ENCODE measurements at regions not wholly inside any gene's neighbourhood (a gene's known extent, or its start where the extent isn't known, plus 50 kb on each side); places are given as distances from the start of the nearest gene placed in this dataset.

DNA sequence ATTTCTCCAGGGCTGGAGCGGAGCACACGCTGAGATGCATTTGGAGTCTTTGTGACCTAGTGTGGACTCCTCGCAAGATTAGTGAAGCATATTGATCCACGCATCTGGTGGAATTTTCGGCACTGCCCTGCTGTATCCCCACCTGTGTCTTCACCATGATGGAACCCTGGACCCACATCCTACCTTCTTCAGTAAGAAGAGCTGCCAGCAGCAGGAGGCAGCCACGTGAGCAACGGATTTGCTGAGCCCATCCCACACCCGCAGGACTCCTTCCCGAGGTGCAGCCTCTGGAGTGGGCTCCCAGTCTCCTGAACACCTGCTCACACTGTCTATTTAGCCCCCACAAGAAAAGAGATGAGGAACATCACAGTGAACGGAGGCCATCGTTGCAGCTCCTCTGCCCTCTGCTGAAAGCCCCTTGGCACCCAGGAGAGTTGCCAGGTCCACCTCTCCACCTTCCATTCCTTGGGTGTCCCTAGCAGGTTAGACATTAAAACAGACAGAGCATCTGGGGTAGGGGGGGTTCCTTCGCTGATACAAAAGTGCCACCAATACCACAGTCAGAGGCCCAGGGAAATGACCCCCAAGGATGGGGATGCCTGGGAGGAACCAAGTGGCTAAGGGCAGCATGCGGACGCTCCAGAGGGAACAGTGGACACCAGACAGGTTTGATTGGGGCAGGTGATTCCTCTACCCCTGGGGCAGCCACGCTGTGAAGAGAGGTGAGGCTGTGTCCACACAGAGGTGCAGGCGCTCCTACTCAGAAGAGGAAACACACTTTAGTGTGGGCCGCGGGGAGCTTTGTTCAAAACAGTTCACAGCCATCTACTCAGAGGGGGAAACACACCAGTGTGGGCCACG lies 302.8 kb upstream of the SALL3 start:
- no peak for DNase-seq
- Histone ChIP-seq H3K9me3 (no peaks in the 10 kb centered on the region), H3K27me3 (no peaks in the 10 kb centered on the region), H3K27ac (no peak overlapping the region), H3K4me1 (no peaks in the 10 kb centered on the region), H3K36me3 (no peaks in the 10 kb centered on the region), H3K4me3 (no peak overlapping the region)
- TF ChIP-seq, protein P1, sequence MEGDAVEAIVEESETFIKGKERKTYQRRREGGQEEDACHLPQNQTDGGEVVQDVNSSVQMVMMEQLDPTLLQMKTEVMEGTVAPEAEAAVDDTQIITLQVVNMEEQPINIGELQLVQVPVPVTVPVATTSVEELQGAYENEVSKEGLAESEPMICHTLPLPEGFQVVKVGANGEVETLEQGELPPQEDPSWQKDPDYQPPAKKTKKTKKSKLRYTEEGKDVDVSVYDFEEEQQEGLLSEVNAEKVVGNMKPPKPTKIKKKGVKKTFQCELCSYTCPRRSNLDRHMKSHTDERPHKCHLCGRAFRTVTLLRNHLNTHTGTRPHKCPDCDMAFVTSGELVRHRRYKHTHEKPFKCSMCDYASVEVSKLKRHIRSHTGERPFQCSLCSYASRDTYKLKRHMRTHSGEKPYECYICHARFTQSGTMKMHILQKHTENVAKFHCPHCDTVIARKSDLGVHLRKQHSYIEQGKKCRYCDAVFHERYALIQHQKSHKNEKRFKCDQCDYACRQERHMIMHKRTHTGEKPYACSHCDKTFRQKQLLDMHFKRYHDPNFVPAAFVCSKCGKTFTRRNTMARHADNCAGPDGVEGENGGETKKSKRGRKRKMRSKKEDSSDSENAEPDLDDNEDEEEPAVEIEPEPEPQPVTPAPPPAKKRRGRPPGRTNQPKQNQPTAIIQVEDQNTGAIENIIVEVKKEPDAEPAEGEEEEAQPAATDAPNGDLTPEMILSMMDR (IDR thresholded peaks at IDR 0.05) = no peak
- intact Hi-C loops (cut with DNase I; ENCODE audit: low total_unique reads) = no loop called here

DNA sequence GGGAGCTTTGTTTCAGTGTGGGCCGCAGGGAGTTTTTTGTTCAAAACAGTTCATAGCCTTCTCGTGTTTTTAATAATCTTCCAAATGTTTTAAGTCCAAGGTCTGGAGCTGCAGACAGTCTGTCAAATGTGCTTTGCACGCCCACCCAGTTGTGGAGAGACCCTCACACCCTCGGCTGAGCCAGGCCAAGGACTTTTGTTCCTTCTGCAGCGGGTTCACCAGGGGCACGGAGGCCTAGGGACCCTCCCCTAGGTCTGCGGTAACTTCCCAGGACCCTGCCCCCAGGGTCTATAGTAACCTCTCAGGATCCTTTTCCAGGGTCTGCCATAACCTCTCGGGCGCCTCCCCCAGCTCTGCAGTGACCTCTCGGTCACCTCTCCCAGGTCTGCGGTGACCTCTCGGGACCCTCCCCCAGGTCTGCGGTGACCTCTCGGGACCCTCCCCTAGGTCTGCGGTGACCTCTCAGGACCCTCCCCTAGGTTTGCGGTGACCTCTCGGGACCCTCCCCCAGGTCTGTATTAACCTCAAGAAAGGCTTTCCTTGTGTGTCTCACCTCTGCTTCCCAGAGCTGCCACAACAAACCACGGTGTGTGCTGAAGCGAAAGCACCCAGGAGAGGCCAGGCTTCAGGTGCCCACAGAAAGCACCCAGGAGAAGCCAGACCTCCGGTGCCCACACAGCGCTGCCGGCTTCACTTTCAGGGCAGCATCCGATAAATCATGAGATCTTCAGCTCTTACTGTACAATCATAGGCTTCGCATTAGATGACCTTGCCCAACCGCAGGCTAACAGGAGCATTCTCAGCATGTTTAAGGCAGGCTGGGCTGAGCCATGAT lies 301.9 kb upstream of the SALL3 start:
- Histone ChIP-seq H3K27ac (no peak overlapping the region), H3K36me3 (no peaks in the 10 kb centered on the region), H3K9me3 (no peaks in the 10 kb centered on the region), H3K4me3 (no peak overlapping the region), H3K27me3 (no peaks in the 10 kb centered on the region), H3K4me1 (no peaks in the 10 kb centered on the region)
- DNase-seq = no peak
- TF ChIP-seq, protein P1 (IDR thresholded peaks at IDR 0.05) = no peak
- intact Hi-C loops (cut with DNase I; ENCODE audit: low total_unique reads) = no loop called here

DNA sequence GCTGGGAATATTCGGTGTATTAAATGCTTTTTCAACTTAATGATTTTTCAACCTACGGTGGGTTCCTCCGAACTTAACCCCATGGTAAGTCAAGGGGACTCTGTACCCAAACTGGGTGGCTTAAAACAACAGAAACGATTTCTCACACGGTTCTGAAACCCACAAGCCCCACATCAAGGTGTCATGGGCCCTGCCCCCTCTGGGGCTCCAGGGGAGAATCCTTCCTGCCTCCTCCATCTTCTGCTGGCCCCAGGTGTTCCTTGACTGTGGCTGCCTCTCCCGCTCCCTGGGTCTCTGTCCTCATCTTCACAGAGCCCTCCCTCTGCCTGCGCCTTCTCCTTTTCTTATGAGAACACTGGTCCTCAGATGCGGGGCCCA lies 301.3 kb upstream of the SALL3 start:
- H3K36me3 ChIP-seq = no peaks in the 10 kb centered on the region
- H3K4me3 ChIP-seq = no peak overlapping the region
- H3K9me3 ChIP-seq = no peaks in the 10 kb centered on the region
- no peaks in the 10 kb centered on the region for H3K4me1 ChIP-seq
- no peak overlapping the region for H3K27ac ChIP-seq
- TF ChIP-seq, protein P1 (IDR thresholded peaks at IDR 0.05) = no peak
- intact Hi-C loops (cut with DNase I; ENCODE audit: low total_unique reads) = no loop called here
- H3K27me3 ChIP-seq = no peaks in the 10 kb centered on the region
- DNase-seq = no peak

DNA sequence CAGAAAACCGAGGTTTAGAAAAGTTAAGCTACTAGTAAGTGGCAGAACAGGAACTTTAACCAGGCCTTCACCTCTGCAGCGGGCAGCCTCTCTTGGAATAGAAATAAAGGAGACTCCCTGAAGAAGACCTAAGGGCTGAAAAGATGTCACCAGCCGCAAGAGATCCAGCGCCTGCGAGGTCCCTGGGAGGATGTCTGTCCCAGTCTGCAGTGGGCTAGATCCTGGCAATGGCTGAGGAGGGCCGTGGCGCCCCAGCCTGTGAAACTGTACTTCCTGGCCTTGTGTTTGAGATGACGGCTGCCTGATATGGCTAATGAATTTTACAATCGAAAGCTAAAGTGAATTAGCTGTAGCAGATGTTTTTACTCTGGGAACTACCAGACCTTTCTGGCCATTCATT lies 300.6 kb upstream of the SALL3 start:
- H3K4me3 ChIP-seq = no peak overlapping the region
- intact Hi-C loops (cut with DNase I; ENCODE audit: low total_unique reads) = no loop called here
- H3K27ac ChIP-seq = no peak overlapping the region
- H3K9me3 ChIP-seq = no peaks in the 10 kb centered on the region
- DNase-seq = no peak
- H3K27me3 ChIP-seq = no peaks in the 10 kb centered on the region
- TF ChIP-seq, protein P1 (IDR thresholded peaks at IDR 0.05) = no peak
- no peaks in the 10 kb centered on the region for H3K4me1 ChIP-seq
- no peaks in the 10 kb centered on the region for H3K36me3 ChIP-seq

DNA sequence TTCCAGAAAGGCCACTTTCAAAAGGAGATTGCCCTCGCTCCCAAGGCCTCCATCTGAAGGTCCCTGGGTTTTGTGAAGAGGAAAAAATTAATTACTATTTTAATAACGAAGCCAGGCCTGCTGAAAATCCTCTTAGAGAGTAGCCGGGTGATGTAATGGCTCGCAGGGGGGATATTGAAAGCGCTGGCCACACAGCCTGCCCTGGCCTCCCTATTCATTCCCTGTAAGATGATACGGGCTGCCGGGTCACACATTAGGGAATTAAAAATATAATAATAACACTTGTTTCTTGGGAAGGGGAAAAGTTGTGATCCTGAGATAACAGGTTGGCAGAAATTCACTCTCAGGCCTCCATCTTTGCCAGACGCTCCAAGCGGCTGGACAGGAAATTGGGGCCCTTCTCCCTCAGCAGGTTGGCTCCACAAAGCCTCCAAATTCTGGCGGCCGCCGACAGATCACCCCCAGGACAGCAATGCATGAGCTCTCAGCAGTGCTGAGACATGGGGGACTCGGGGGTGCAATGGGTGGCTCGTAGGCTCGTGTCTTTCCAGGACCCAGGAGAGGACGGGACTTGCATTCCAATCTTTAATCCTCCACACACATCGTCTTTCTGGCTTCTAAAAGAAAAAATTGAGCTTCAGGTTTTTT lies 299.9 kb upstream of the SALL3 start:
- H3K36me3 ChIP-seq = no peaks in the 10 kb centered on the region
- H3K4me3 ChIP-seq = no peak overlapping the region
- H3K27ac ChIP-seq = no peak overlapping the region
- intact Hi-C loops (cut with DNase I; ENCODE audit: low total_unique reads) = no loop called here
- H3K27me3 ChIP-seq = no peaks in the 10 kb centered on the region
- TF ChIP-seq, protein P1 (IDR thresholded peaks at IDR 0.05) = no peak
- no peaks in the 10 kb centered on the region for H3K9me3 ChIP-seq
- H3K4me1 ChIP-seq = no peaks in the 10 kb centered on the region
- DNase-seq = no peak
